ENCODE measurements at regions not wholly inside any gene's neighbourhood (a gene's known extent, or its start where the extent isn't known, plus 50 kb on each side); places are given as distances from the start of the nearest gene placed in this dataset.
"Not testable (repeated sequence)": the region's sequence is repeated elsewhere in the genome, so short reads cannot be mapped to it uniquely, and the experiment has no call there.

DNA sequence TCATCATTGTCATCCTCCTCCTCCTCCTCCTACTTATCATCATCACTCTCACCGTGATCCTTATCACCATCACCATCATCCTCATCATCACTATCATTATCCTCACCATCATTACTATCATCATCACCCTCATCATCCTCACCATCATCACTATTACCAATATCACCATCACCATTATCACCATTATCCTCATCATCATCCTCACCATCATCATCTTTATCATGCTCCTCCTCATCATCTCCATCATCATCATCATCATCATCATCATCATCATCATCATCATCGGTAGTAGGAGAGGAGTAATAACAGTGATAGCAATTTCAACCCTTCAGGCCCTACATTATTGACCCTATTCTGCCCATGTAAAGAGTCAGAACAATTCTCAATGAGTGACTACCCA lies 345.9 kb upstream of the ZNF32 start:
- DNase-seq (no peak), ATAC-seq (ENCODE audit: poor library complexity) (no peak)
- Mint-ChIP-seq H3K27me3 (peaks cover 38% of the 10 kb centered on the region), H3K27ac (no peak overlapping the region), H3K9me3 (no peaks in the 10 kb centered on the region), H3K36me3 (ENCODE audit: low read depth) (no peaks in the 10 kb centered on the region), H3K4me3 (no peak overlapping the region), H3K4me1 (ENCODE audit: low read depth) (no peaks in the 10 kb centered on the region)
- CTCF ChIA-PET = no interaction called here
- H3K4me3 ChIP-seq (ENCODE audit: low read length) = no peak overlapping the region
- peaks cover 0 to 8% of the 10 kb centered on the region in 2 experiments for H3K27me3 ChIP-seq (ENCODE audit: control insufficient read depth in 1 of 2, insufficient read depth in 2 of 2, low read length in 2 of 2)
- POLR2A ChIA-PET = no interaction called here
- no peaks in the 10 kb centered on the region for H3K36me3 ChIP-seq (ENCODE audit: insufficient read depth, low read length)
- TF ChIP-seq CTCF (IDR thresholded peaks at IDR 0.05) = no peak
- H3K4me1 ChIP-seq (ENCODE audit: insufficient read depth, low read length) = no peaks in the 10 kb centered on the region
- no peaks in the 10 kb centered on the region for H3K9me3 ChIP-seq (ENCODE audit: control insufficient read depth in 1 of 2, insufficient read depth in 1 of 2, low read length in 2 of 2)
- no peak overlapping the region for H3K27ac ChIP-seq (ENCODE audit: low read depth in 1 of 2, low read length in 2 of 2)
- intact Hi-C loops (cut with DNase I, micrococcal nuclease) = no loop called here

GRCh38 chr10:43992816-43993215 lies 344.1 kb upstream of the ZNF32 start:
- H3K4me3 Mint-ChIP-seq; POLR2A ChIA-PET; H3K27me3 ChIP-seq (ENCODE audit: control insufficient read depth in 1 of 2, insufficient read depth in 2 of 2, low read length in 2 of 2); H3K9me3 ChIP-seq (ENCODE audit: control insufficient read depth in 1 of 2, insufficient read depth in 1 of 2, low read length in 2 of 2); H3K27ac ChIP-seq (ENCODE audit: low read depth in 1 of 2, low read length in 2 of 2); H3K36me3 ChIP-seq (ENCODE audit: insufficient read depth, low read length); H3K4me1 ChIP-seq (ENCODE audit: insufficient read depth, low read length); H3K36me3 Mint-ChIP-seq (ENCODE audit: low read depth); H3K9me3 Mint-ChIP-seq; ATAC-seq (ENCODE audit: poor library complexity); DNase-seq; H3K4me3 ChIP-seq (ENCODE audit: low read length); H3K4me1 Mint-ChIP-seq (ENCODE audit: low read depth); CTCF ChIA-PET; H3K27ac Mint-ChIP-seq; intact Hi-C loops (cut with DNase I, micrococcal nuclease): not testable (repeated sequence)
- H3K27me3 Mint-ChIP-seq = peaks cover 25% of the 10 kb centered on the region

DNA sequence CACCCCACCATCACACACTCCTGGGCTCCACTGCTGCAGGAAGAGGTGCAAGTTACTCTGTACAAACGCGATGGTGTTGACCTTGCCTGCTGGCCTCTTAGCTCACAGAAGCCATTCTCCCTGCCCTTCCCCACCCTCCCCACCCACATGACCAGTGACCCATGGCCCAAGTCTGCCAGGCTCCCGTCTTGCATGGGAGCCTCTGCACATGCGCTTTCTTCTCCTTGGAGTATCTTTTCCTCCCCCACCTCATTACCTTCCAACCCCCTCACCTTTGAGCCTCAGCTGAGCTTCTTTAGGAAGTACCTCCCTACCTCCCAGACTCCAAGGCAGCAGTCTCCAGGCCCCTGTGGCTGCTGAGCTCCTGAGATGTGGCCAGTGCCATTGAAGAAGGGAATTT lies 337.7 kb upstream of the ZNF32 start:
- H3K27ac ChIP-seq (ENCODE audit: low read depth in 1 of 2, low read length in 2 of 2) = no peak overlapping the region
- no peaks in the 10 kb centered on the region for H3K4me1 ChIP-seq (ENCODE audit: insufficient read depth, low read length)
- DNase-seq = no peak
- CTCF ChIA-PET = no interaction called here
- Mint-ChIP-seq H3K4me1 (ENCODE audit: low read depth) (no peaks in the 10 kb centered on the region), H3K4me3 (no peak overlapping the region), H3K27ac (no peak overlapping the region), H3K27me3 (no peaks in the 10 kb centered on the region), H3K36me3 (ENCODE audit: low read depth) (no peaks in the 10 kb centered on the region), H3K9me3 (no peaks in the 10 kb centered on the region)
- POLR2A ChIA-PET = no interaction called here
- H3K9me3 ChIP-seq (ENCODE audit: control insufficient read depth in 1 of 2, insufficient read depth in 1 of 2, low read length in 2 of 2) = no peaks in the 10 kb centered on the region
- no peaks in the 10 kb centered on the region for H3K36me3 ChIP-seq (ENCODE audit: insufficient read depth, low read length)
- no peak for TF ChIP-seq CTCF (IDR thresholded peaks at IDR 0.05)
- H3K4me3 ChIP-seq (ENCODE audit: low read length) = no peak overlapping the region
- ATAC-seq (ENCODE audit: poor library complexity) = no peak
- intact Hi-C loops (cut with DNase I, micrococcal nuclease) = no loop called here
- H3K27me3 ChIP-seq (ENCODE audit: control insufficient read depth in 1 of 2, insufficient read depth in 2 of 2, low read length in 2 of 2) = no peaks in the 10 kb centered on the region

DNA sequence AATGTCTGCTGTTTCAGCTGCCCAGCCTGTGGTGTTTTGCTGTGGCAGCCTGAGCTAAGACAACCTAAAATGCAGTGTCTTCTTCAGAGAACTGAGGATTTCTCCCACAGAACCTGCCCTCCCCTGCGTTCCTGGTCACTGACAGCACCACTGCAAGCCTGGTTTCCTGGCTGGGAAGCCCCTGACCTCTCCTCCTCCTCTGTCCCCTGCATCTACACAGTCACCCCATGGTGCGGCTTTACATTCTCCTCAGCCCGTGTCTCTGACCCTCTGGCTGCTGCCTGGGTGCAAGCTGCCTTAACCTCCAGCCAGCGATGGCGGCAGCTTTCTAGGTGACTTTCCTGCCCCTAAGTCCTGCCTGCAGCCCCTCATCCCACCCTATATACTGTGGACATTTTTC lies 337.3 kb upstream of the ZNF32 start:
- TF ChIP-seq CTCF (IDR thresholded peaks at IDR 0.05) = no peak
- Histone ChIP-seq H3K36me3 (ENCODE audit: insufficient read depth, low read length) (no peaks in the 10 kb centered on the region), H3K27me3 (ENCODE audit: control insufficient read depth in 1 of 2, insufficient read depth in 2 of 2, low read length in 2 of 2) (no peaks in the 10 kb centered on the region), H3K4me3 (ENCODE audit: low read length) (no peak overlapping the region), H3K4me1 (ENCODE audit: insufficient read depth, low read length) (no peaks in the 10 kb centered on the region), H3K27ac (ENCODE audit: low read depth in 1 of 2, low read length in 2 of 2) (no peak overlapping the region), H3K9me3 (ENCODE audit: control insufficient read depth in 1 of 2, insufficient read depth in 1 of 2, low read length in 2 of 2) (no peaks in the 10 kb centered on the region)
- ATAC-seq (ENCODE audit: poor library complexity) (no peak), DNase-seq (no peak)
- Mint-ChIP-seq H3K36me3 (ENCODE audit: low read depth) (no peaks in the 10 kb centered on the region), H3K27me3 (no peaks in the 10 kb centered on the region), H3K4me3 (no peak overlapping the region), H3K9me3 (no peaks in the 10 kb centered on the region), H3K4me1 (ENCODE audit: low read depth) (no peaks in the 10 kb centered on the region), H3K27ac (no peak overlapping the region)
- ChIA-PET POLR2A (no interaction called here), CTCF (no interaction called here)
- intact Hi-C loops (cut with DNase I, micrococcal nuclease) = no loop called here

Measured in CD4-positive, alpha-beta T cell (primary cell).